ENCODE measurements at regions not wholly inside any gene's neighbourhood (a gene's known extent, or its start where the extent isn't known, plus 50 kb on each side); places are given as distances from the start of the nearest gene placed in this dataset.
"Not testable (repeated sequence)": the region's sequence is repeated elsewhere in the genome, so short reads cannot be mapped to it uniquely, and the experiment has no call there.

DNA sequence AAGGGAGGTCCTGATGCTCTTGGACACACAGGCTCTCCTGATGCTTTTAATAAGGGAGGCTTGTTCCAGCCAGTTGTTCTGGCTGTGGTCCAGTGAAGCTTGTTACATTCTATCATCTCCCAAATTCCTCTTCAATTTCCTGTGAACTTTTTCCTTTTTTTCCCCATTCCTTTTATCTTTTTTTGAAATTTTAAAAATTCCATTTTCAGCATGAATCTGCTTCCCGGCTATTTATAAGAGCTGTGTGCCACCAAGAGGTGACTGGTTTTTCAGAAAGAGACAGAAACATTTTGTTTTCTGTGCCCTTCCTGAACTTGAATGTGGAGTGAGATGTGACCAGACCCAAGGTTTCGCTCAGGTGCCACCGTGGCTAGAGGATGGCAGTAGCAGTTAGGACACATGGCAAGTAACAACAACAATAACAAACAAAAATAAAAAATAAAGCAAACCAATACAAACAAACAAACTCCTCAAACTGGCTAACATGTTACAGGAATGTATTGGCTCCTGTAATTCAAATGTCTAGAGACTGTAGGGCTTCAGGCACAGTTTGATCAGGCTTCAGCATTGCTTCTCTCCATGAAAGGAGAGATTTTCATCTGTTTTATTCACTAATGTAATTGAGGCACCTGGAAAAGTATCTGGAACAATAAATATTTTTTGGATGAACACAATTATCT lies 121.1 kb downstream of the BOD1 start:
- DNase-seq (ENCODE audit: low read depth): peak; percentile 76

- DNase-seq (ENCODE audit: low read depth): no peak
These were observed 122.0 kb downstream of the BOD1 start for GRCh38 chr5:173494446-173494845.

DNA sequence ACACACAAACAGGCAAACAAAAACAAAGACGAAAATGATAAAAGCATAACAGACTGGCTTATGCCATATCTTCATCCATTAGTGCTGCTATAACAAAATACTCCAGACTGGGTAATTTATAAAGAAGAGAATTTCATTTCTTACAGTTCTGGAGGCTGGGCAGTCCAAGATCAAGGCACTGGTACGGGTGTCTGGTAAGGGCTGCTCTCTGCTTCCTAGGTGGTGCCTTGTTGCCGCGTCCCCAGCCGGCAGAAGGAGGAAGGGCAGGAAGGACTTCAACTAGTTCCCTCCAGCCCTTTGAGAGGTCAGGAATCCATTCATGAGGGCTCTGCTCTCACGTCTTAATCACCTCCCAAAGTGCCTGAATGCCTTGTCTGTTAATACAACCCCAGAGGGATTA lies 122.6 kb downstream of the BOD1 start:
- no peak for DNase-seq (ENCODE audit: low read depth)

DNA sequence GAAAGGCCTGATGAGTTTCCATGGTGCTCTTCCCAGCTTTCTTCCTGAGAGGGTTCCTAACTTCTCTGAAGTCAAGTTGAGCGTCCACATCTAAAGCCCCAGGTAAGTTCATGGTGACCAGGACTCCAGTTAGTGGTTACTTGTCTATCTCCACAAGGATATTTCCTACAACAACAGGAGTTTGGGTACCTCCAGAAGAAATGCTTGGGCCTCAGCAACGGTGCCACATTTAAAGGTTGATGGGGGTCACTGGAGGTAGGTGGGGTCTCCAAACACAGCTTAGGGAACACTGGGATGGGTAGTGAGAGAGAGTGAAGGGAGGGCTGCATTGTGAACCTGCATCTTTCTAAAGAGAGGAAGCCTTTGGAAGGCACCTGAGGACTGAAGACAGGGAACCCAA lies 123.4 kb downstream of the BOD1 start:
- DNase-seq (ENCODE audit: low read depth): no peak

- DNase-seq (ENCODE audit: low read depth): no peak
These were observed 125.8 kb downstream of the BOD1 start for GRCh38 chr5:173490681-173491080.

GRCh38 chr5:173488144-173488543 lies 128.3 kb downstream of the BOD1 start:
- DNase-seq (ENCODE audit: low read depth): no peak

DNA sequence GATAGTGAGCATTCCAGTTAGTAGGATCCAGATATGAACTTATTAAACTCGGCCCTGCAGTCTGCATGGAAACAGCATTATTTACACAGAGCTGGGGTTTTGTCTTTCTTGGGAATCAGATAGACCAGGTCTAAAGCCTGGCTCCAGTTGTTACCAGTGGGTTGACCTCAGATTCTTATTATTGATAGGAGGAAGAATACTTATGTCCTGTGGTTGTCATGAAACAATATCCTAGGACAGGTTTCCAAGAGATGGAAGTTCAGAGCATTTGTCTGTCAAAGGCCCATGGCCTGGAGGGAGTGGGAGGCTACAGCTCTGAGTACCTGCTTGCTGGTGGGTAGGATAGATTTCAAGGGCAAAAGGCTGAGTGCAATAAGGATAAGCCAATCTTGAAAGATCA lies 129.2 kb downstream of the BOD1 start:
- no peak for DNase-seq (ENCODE audit: low read depth)

GRCh38 chr5:173486355-173487225 lies 129.9 kb downstream of the BOD1 start:
- DNase-seq (ENCODE audit: low read depth): peak; percentile 72

DNA sequence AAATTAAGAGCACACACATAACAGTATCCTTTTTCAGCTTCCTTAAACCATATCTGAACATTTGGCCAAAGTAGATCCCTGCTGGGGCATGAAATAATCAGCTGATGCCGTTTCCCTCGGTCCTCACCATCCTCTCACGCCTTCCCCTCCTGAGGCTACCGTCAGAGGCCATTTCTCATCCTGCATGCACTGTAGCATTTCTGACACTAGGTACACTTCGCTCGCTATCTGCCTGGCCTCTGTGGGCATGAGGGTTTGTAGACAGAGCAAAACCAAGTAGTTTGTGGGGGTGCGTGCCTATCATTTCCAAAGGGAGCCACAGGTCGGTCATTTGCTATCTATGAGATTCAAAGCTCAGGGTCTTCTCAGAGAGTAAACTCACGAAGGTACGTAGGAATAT lies 131.9 kb downstream of the BOD1 start:
- no peak for DNase-seq (ENCODE audit: low read depth)

DNA sequence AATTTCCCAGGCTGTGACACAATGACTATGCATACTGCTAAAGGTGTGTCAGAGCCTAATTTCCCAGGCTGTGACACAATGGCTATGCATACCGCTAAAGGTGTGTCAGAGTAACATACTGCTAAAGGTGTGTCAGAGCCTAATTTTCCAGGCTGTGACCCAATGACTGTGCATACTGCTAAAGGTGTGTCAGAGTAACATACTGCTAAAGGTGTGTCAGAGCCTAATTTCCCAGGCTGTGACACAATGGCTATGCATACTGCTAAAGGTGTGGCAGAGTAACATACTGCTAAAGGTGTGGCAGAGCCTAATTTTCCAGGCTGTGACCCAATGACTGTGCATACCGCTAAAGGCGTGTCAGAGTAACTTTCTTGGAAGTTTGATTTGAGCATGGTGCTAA lies 132.9 kb downstream of the BOD1 start:
- DNase-seq (ENCODE audit: low read depth): not testable (repeated sequence)

- DNase-seq (ENCODE audit: low read depth): no peak
These were observed 133.3 kb downstream of the BOD1 start for GRCh38 chr5:173483160-173483559.

- DNase-seq (ENCODE audit: low read depth): no peak
These were observed 134.6 kb downstream of the BOD1 start for GRCh38 chr5:173481821-173482220.

DNA sequence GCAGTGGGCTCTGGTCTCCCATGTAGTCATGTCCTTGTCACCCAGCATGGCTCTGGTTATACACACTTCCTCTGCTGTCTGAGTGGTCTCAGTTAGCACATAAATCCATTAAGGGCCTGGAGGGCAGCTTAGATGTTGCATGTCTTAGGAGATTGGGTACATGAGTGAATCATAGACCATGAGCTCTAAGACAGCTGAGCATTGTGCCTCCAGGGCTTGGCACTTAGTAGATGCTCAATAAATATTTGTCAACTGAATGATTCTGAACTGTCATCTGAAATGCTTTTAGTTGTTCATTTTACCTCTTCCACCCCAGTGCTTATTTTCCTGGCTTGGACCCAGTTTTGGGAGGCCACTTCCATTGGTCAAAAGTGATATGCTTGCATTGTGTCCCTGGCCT lies 135.6 kb downstream of the BOD1 start:
- DNase-seq (ENCODE audit: low read depth): peak; percentile 64

DNA sequence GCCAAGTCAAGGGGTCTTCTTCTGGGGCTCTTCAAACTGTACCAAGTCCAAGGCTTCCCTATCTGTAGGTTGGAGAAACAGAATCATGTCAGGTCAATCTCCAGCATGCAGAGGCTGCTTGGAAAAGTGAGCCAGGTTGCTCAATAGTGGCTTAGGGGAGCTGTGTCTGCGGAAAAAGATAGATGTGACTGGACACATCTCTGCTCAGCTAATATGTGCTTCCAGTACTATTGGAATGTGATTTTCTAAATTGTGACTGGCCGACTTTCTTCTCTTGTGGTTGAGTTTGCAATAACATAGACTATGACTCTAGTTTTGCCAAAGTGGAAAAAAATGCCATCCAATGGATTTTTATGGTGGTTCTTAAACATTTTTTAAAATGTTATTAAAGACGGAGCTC lies 136.7 kb downstream of the BOD1 start:
- peak; percentile 59 for DNase-seq (ENCODE audit: low read depth)

- peak; percentile 91 for DNase-seq (ENCODE audit: low read depth)
These were observed 139.0 kb downstream of the BOD1 start for GRCh38 chr5:173477345-173478040.

DNA sequence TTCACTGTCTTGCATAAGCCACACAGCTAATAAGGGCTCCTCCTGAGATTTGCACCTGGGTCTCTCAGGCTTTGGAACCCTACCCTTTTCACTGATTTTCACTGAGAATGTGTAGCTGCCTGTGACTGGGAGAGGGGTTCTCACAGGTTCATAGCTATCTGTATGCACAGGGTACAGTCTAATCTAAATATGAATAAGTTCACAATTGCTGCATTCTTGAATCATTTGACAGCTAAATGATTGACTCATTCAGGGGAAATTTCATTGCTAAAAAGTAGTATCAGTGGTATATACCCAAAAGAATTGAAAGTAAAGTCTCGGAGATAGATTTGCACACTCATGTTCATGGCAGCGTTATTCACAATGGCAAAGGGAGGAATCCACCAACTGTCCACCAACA lies 140.7 kb downstream of the BOD1 start:
- no peak for DNase-seq (ENCODE audit: low read depth)

GRCh38 chr5:173474881-173475287 lies 141.6 kb downstream of the BOD1 start:
- peak; percentile 95 for DNase-seq (ENCODE audit: low read depth)

- peak; percentile 45 for DNase-seq (ENCODE audit: low read depth)
These were observed 143.2 kb downstream of the BOD1 start for GRCh38 chr5:173473288-173473687.

DNA sequence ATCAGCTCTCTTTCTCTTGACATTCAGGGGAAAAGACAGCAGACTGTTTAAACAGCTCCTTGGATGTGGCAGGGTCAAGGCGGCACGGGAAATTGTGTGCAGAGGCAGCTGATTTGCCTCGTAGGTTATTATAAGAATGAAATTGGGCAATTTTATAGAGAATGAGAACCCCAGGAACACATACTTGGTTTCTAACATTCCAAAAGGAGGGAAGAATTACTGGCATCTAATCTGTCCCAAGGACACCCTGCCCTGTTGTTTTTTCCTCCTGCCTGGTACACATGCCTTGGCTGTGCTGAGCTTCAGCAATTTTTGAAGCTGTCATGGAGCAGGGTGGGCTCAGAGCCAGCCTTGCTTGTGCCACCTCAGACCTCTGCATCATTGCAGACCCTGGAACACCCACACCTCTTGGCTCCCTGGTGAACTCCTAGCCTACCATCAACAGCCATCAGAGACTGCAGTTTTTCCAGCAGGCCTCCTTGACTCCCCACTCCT lies 143.6 kb downstream of the BOD1 start:
- DNase-seq (ENCODE audit: low read depth): peak; percentile 89

GRCh38 chr5:173472164-173472563 lies 143.9 kb upstream of the STC2 start:
- peak; percentile 98 for DNase-seq (ENCODE audit: low read depth)

DNA sequence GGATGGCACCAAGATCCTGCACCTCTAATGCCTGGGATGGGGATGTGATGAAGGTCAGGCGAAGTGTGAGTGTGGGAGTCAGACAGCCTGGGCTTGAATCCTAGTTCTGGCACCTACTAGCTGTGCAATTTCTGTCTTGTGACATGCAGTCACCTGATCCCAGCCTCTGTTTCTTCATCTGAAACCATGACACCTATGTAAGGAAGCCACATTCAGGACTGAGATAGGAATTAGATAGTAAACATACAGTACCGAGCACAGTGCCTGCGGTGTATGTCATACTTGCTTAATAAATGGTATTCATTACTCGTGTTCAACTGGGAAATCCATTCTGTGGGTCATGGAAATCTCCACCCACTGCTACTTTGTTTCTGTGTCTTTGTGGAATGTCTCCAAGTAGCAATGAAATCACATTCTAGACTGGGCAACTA lies 140.6 kb upstream of the STC2 start:
- DNase-seq (ENCODE audit: low read depth): peak; percentile 43

DNA sequence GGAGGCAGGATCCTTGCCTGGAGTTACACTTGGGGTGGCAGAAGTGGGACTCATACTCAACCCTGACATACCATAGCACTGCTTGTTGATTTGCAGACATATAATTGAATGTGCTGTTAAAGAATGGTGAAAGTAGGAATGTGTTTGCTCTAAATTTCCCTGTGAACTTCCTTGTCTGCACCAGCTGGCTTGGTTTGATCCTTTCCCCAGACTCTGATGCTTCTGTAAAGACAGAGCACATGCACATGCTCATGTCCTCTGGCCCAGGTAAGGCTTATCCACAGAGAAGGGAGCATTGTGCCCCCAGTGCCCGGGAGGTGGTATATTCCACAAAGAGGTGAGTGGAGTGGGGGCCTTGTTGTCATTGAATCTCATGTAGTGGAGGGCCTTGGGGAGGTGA lies 138.0 kb upstream of the STC2 start:
- no peak for DNase-seq (ENCODE audit: low read depth)

DNA sequence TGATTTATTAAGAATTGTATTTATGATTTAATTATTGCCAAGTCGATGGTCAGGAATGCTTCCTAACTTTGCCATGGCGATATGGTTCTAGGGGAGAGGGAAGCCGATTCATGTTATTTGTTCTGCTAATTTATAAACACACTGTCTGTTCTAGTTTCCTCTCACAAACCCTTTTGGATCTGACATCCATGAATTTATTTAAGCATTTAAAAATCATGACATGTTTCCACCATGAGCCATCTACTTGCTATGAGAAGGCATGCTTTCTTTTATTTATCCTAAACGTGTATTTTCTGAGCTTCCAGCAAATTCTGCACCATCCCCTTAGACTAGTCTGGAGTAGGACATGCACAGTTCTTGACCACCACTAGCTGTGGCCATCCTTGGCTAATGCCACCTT lies 136.6 kb upstream of the STC2 start:
- DNase-seq (ENCODE audit: low read depth): peak; percentile 59

All from EH (cell line).